H1 (cell line): ENCODE measurements at regions not wholly inside any gene's neighbourhood (a gene's known extent, or its start where the extent isn't known, plus 50 kb on each side); places are given as distances from the start of the nearest gene placed in this dataset.

Experiments
- TF ChIP-seq, protein P1 (sequence below): fragments of 300-600 bp; sonication (generic); IDR thresholded peaks from 2 replicates; pipeline ENCODE4 v1.7.1; 2012; ENCODE audit warnings: low read length, moderate library complexity, mild to moderate bottlenecking, inconsistent platforms; ENCODE audit not compliant: insufficient replicate concordance

DNA sequence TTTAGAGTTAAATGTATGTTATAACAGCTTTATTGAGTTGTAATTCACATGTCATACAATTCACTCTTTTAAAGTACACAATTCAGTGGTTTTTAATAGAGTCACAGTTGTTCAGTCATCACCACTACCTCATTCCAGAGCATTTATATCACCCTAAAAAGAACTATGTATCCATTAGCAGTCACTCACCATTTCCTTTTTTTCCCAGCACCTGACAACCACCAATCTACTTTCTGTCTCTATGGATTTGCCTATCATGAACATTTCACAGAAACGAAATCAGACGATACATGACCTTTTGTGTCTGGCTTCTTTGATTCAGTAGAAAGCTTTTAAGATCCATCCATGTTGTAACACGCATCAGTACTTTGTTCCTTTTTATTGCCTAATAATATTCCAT, 52.9 kb upstream of the FRAS1 start (continued):
- TF ChIP-seq, protein P1, sequence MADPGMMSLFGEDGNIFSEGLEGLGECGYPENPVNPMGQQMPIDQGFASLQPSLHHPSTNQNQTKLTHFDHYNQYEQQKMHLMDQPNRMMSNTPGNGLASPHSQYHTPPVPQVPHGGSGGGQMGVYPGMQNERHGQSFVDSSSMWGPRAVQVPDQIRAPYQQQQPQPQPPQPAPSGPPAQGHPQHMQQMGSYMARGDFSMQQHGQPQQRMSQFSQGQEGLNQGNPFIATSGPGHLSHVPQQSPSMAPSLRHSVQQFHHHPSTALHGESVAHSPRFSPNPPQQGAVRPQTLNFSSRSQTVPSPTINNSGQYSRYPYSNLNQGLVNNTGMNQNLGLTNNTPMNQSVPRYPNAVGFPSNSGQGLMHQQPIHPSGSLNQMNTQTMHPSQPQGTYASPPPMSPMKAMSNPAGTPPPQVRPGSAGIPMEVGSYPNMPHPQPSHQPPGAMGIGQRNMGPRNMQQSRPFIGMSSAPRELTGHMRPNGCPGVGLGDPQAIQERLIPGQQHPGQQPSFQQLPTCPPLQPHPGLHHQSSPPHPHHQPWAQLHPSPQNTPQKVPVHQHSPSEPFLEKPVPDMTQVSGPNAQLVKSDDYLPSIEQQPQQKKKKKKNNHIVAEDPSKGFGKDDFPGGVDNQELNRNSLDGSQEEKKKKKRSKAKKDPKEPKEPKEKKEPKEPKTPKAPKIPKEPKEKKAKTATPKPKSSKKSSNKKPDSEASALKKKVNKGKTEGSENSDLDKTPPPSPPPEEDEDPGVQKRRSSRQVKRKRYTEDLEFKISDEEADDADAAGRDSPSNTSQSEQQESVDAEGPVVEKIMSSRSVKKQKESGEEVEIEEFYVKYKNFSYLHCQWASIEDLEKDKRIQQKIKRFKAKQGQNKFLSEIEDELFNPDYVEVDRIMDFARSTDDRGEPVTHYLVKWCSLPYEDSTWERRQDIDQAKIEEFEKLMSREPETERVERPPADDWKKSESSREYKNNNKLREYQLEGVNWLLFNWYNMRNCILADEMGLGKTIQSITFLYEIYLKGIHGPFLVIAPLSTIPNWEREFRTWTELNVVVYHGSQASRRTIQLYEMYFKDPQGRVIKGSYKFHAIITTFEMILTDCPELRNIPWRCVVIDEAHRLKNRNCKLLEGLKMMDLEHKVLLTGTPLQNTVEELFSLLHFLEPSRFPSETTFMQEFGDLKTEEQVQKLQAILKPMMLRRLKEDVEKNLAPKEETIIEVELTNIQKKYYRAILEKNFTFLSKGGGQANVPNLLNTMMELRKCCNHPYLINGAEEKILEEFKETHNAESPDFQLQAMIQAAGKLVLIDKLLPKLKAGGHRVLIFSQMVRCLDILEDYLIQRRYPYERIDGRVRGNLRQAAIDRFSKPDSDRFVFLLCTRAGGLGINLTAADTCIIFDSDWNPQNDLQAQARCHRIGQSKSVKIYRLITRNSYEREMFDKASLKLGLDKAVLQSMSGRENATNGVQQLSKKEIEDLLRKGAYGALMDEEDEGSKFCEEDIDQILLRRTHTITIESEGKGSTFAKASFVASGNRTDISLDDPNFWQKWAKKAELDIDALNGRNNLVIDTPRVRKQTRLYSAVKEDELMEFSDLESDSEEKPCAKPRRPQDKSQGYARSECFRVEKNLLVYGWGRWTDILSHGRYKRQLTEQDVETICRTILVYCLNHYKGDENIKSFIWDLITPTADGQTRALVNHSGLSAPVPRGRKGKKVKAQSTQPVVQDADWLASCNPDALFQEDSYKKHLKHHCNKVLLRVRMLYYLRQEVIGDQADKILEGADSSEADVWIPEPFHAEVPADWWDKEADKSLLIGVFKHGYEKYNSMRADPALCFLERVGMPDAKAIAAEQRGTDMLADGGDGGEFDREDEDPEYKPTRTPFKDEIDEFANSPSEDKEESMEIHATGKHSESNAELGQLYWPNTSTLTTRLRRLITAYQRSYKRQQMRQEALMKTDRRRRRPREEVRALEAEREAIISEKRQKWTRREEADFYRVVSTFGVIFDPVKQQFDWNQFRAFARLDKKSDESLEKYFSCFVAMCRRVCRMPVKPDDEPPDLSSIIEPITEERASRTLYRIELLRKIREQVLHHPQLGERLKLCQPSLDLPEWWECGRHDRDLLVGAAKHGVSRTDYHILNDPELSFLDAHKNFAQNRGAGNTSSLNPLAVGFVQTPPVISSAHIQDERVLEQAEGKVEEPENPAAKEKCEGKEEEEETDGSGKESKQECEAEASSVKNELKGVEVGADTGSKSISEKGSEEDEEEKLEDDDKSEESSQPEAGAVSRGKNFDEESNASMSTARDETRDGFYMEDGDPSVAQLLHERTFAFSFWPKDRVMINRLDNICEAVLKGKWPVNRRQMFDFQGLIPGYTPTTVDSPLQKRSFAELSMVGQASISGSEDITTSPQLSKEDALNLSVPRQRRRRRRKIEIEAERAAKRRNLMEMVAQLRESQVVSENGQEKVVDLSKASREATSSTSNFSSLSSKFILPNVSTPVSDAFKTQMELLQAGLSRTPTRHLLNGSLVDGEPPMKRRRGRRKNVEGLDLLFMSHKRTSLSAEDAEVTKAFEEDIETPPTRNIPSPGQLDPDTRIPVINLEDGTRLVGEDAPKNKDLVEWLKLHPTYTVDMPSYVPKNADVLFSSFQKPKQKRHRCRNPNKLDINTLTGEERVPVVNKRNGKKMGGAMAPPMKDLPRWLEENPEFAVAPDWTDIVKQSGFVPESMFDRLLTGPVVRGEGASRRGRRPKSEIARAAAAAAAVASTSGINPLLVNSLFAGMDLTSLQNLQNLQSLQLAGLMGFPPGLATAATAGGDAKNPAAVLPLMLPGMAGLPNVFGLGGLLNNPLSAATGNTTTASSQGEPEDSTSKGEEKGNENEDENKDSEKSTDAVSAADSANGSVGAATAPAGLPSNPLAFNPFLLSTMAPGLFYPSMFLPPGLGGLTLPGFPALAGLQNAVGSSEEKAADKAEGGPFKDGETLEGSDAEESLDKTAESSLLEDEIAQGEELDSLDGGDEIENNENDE = no peak
